Neuron (in vitro differentiated cells): ENCODE measurements at regions not wholly inside any gene's neighbourhood (a gene's known extent, or its start where the extent isn't known, plus 50 kb on each side); places are given as distances from the start of the nearest gene placed in this dataset.

ENCODE experiments used
- H2AFZ ChIP-seq: one replicate; pipeline ENCODE4 v1.6.1; 2013; ENCODE audit warnings: low read depth, mild to moderate bottlenecking, inconsistent platforms, low read length, moderate library complexity
- H3K27me3 ChIP-seq: one replicate; pipeline ENCODE4 v1.6.1; 2013; ENCODE audit warnings: low read length; ENCODE audit not compliant: insufficient read depth
- H3K36me3 ChIP-seq: one replicate; pipeline ENCODE4 v1.6.1; 2013; ENCODE audit warnings: low read length; ENCODE audit not compliant: insufficient read depth
- H3K4me1 ChIP-seq: one replicate; pipeline ENCODE4 v1.6.1; 2013; ENCODE audit warnings: low read length; ENCODE audit not compliant: insufficient read depth
- H3K4me3 ChIP-seq: 2 replicates; pipeline ENCODE4 v1.5.1; 2013; ENCODE audit warnings: mild to moderate bottlenecking, low read length, moderate library complexity
- H3K9me3 ChIP-seq: one replicate; pipeline ENCODE4 v1.6.1; 2013; ENCODE audit warnings: low read length

- Histone ChIP-seq H3K4me3 (no peak overlapping the region), H3K4me1 (no peaks in the 10 kb centered on the region), H3K27me3 (no peaks in the 10 kb centered on the region), H3K36me3 (no peaks in the 10 kb centered on the region), H3K9me3 (no peaks in the 10 kb centered on the region), H2AFZ (no peak overlapping the region)
Measured at GRCh38 chr5:67660149-67660548, 463.6 kb upstream of the CD180 start.

GRCh38 chr5:67659288-67659687, 462.7 kb upstream of the CD180 start:
- no peaks in the 10 kb centered on the region for H3K27me3 ChIP-seq
- H3K36me3 ChIP-seq, result no peaks in the 10 kb centered on the region
- no peaks in the 10 kb centered on the region for H3K9me3 ChIP-seq
- H2AFZ ChIP-seq, result no peak overlapping the region
- no peaks in the 10 kb centered on the region for H3K4me1 ChIP-seq
- no peak overlapping the region for H3K4me3 ChIP-seq

- no peaks in the 10 kb centered on the region for H3K9me3 ChIP-seq
- no peaks in the 10 kb centered on the region for H3K4me1 ChIP-seq
- H3K4me3 ChIP-seq, result no peak overlapping the region
- H3K27me3 ChIP-seq, result no peaks in the 10 kb centered on the region
- no peaks in the 10 kb centered on the region for H3K36me3 ChIP-seq
- H2AFZ ChIP-seq, result no peak overlapping the region
Measured at GRCh38 chr5:67657055-67657454, 460.5 kb upstream of the CD180 start.

- no peaks in the 10 kb centered on the region for H3K4me1 ChIP-seq
- H2AFZ ChIP-seq, result no peak overlapping the region
- H3K9me3 ChIP-seq, result no peaks in the 10 kb centered on the region
Measured at GRCh38 chr5:67652201-67652600, 455.6 kb upstream of the CD180 start.

GRCh38 chr5:67651180-67651579, 454.6 kb upstream of the CD180 start:
- no peaks in the 10 kb centered on the region for H3K27me3 ChIP-seq
- no peak overlapping the region for H2AFZ ChIP-seq
- H3K4me3 ChIP-seq, result no peak overlapping the region
- no peaks in the 10 kb centered on the region for H3K4me1 ChIP-seq
- no peaks in the 10 kb centered on the region for H3K36me3 ChIP-seq
- H3K9me3 ChIP-seq, result no peaks in the 10 kb centered on the region

More at GRCh38 chr5:67652201-67652600, 455.6 kb upstream of the CD180 start:
- Histone ChIP-seq H3K36me3 (no peaks in the 10 kb centered on the region), H3K4me3 (no peak overlapping the region), H3K27me3 (no peaks in the 10 kb centered on the region)

GRCh38 chr5:67648201-67648671, 451.6 kb upstream of the CD180 start:
- no peak overlapping the region for H3K4me3 ChIP-seq
- H2AFZ ChIP-seq, result no peak overlapping the region
- peaks cover 2% of the 10 kb centered on the region for H3K9me3 ChIP-seq
- H3K36me3 ChIP-seq, result no peaks in the 10 kb centered on the region
- H3K27me3 ChIP-seq, result no peaks in the 10 kb centered on the region
- no peaks in the 10 kb centered on the region for H3K4me1 ChIP-seq

GRCh38 chr5:67647772-67648171, 451.2 kb upstream of the CD180 start:
- H3K4me1 ChIP-seq, result no peaks in the 10 kb centered on the region
- no peak overlapping the region for H3K4me3 ChIP-seq
- no peaks in the 10 kb centered on the region for H3K36me3 ChIP-seq
- peaks cover 2% of the 10 kb centered on the region for H3K9me3 ChIP-seq
- H3K27me3 ChIP-seq, result no peaks in the 10 kb centered on the region
- H2AFZ ChIP-seq, result no peak overlapping the region

GRCh38 chr5:67644221-67644920, 447.8 kb upstream of the CD180 start:
- Histone ChIP-seq H3K9me3 (peaks cover 2% of the 10 kb centered on the region), H3K4me1 (no peaks in the 10 kb centered on the region), H3K27me3 (no peaks in the 10 kb centered on the region), H3K36me3 (no peaks in the 10 kb centered on the region), H3K4me3 (no peak overlapping the region), H2AFZ (no peak overlapping the region)

GRCh38 chr5:67643536-67643935, 446.9 kb upstream of the CD180 start:
- Histone ChIP-seq H2AFZ (no peak overlapping the region), H3K27me3 (no peaks in the 10 kb centered on the region), H3K4me3 (no peak overlapping the region), H3K9me3 (peaks cover 2% of the 10 kb centered on the region), H3K4me1 (no peaks in the 10 kb centered on the region), H3K36me3 (no peaks in the 10 kb centered on the region)

GRCh38 chr5:67639976-67640375, 443.4 kb upstream of the CD180 start:
- Histone ChIP-seq H3K4me1 (no peaks in the 10 kb centered on the region), H2AFZ (no peak overlapping the region), H3K4me3 (no peak overlapping the region), H3K27me3 (no peaks in the 10 kb centered on the region), H3K9me3 (peaks cover 2% of the 10 kb centered on the region), H3K36me3 (no peaks in the 10 kb centered on the region)

- Histone ChIP-seq H2AFZ (no peak overlapping the region), H3K9me3 (no peaks in the 10 kb centered on the region), H3K4me3 (no peak overlapping the region), H3K4me1 (no peaks in the 10 kb centered on the region), H3K27me3 (no peaks in the 10 kb centered on the region), H3K36me3 (no peaks in the 10 kb centered on the region)
Measured at GRCh38 chr5:67639313-67639712, 442.7 kb upstream of the CD180 start.

- H3K4me3 ChIP-seq, result no peak overlapping the region
- H3K36me3 ChIP-seq, result no peaks in the 10 kb centered on the region
- no peaks in the 10 kb centered on the region for H3K9me3 ChIP-seq
- H3K4me1 ChIP-seq, result no peaks in the 10 kb centered on the region
- H3K27me3 ChIP-seq, result no peaks in the 10 kb centered on the region
- no peak overlapping the region for H2AFZ ChIP-seq
Measured at GRCh38 chr5:67636850-67637524, 440.4 kb upstream of the CD180 start.

GRCh38 chr5:67636091-67636490, 439.5 kb upstream of the CD180 start:
- no peaks in the 10 kb centered on the region for H3K9me3 ChIP-seq

More at GRCh38 chr5:67636091-67636490, 439.5 kb upstream of the CD180 start:
- Histone ChIP-seq H2AFZ (no peak overlapping the region), H3K4me3 (no peak overlapping the region), H3K4me1 (no peaks in the 10 kb centered on the region), H3K27me3 (no peaks in the 10 kb centered on the region), H3K36me3 (no peaks in the 10 kb centered on the region)
